DMS153 (cell line): ENCODE measurements at regions not wholly inside any gene's neighbourhood (a gene's known extent, or its start where the extent isn't known, plus 50 kb on each side); places are given as distances from the start of the nearest gene placed in this dataset.

Experiments used
- DNase-seq: peaks from one replicate; lab custom pipeline; 2025; lab: John Stamatoyannopoulos, UW

DNA sequence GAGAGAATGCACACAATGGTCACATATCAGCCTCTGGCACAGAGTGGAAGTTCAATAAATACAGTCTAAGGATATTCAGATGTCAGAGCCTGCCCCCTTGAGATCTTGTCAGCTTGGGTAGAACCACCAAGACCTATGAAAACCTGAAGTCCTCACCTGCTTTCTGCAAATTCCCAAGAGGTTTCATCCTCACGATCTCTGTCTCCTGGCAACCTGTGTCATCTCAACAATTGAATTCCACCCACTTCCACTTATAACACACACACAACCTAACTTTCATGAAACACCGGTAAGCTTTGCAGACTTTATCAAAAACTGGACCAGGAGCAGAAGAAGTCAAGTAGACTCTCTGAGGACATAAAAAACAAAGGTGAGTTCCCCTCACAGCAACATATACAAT lies 151.6 kb upstream of the SLC30A5 start:
- DNase-seq, result no peak

DNA sequence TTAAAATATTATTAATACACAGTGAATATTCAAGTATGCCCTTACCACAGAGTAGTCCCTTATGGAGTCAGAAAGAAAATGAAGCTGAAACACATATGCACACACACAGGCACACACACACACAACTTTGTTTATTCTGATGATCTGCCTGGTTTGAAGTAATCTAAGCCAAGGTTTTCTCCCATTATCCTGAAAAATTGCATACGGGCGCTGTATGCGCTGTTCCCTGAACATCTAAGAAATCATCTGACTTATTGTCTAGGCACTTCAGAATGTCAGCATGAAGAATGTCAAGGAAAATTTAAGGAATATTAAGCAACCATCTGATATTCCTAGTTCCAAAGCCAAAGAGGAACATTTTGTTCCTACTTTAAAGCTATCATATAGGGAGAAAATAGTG lies 147.1 kb upstream of the SLC30A5 start:
- DNase-seq, result no peak

DNA sequence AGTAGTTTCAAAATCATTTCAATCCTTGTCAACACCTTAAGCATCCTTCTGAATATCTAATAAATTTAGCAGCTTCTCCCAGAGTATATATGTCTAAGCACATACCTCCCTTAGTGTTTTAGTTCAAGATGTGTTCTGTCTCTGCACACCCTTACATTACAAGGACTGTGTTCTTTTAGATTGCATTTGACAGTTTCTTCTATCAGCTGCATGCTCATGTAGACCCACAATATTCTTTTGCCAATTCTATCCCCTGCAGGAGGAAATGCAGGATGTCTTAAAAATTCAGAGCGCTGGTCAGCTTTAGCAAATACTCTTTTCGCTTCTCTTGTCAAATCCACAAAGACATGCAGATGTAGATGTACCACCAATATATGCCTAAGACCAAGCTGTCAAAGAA lies 145.8 kb upstream of the SLC30A5 start:
- no peak for DNase-seq

DNA sequence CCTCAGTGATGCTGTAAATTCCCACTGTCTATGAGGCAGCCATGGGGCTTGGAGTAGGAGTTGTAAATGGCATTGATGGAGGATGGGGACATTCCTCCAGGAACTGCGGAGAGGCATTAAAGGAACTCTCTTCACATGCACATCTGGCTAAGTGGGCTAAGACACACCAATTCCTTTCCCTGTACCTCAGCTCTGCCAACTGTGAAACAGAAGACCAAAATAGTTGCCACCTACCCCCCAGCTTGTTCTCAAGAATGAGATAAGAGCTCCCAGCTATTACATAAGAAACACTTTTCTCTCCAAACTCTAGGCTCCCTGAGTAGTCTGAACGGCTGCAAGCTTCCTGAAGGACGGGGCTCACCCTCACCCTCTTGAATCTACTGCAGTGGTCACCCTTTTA lies 144.6 kb upstream of the SLC30A5 start:
- DNase-seq, result no peak

DNA sequence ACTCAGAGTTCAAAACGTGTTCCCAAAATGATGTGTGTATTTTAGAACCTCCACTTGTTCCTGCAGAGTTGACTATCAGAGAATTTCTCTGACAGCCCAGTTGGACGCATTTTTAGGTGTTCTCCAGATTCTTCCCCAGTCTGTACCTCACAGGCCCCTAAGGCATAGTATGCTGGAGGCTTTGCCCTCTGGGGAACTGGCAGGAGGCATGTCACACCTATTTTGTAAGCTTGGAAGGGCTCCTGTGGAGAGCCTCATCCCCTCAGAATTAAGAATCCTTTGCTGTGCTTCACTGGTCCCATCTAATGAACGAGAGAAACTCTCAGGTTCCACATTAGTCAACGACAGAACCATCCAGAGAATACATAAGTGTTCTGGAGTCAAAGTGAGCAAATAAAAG lies 144.1 kb upstream of the SLC30A5 start:
- no peak for DNase-seq

DNA sequence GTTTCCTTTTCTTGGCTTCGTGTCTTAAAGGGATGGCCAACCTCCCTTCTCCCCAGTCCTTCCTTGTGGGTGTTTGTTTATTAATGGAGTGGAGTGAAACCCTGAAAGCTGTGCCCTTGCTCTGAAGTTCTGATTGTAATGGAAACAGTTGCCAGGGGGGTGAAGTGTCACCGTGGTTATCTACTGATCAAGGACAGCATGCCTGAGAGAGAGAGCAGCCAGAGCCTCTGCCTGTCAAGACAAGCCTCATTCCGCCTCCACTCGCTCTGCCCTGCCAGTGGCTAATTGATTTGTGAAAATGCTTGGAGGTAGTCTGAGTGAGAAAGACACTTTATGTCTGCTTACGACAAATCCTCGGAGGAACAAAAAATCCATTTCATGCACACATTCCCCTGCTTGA lies 143.7 kb upstream of the SLC30A5 start:
- DNase-seq, result peak; percentile 23

DNA sequence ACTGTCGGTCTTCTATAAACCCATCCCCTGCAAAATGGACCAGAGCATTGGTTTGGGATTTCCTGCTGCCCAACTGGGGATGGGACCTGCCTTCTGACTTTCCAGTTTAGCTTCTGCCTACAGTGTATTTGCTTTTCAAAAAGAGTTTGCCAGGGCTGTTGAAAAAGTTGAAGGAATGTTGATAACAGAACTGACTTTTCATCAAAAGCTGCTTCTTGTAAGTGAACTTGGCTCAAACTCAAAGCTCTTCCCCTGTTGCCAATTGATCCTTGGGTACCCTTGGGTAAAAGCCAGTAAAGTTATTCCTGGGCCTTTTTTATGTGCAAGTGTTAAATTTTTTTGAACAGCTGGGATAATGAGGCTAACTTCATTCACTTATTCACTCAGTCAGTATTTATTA lies 142.9 kb upstream of the SLC30A5 start:
- DNase-seq, result no peak

DNA sequence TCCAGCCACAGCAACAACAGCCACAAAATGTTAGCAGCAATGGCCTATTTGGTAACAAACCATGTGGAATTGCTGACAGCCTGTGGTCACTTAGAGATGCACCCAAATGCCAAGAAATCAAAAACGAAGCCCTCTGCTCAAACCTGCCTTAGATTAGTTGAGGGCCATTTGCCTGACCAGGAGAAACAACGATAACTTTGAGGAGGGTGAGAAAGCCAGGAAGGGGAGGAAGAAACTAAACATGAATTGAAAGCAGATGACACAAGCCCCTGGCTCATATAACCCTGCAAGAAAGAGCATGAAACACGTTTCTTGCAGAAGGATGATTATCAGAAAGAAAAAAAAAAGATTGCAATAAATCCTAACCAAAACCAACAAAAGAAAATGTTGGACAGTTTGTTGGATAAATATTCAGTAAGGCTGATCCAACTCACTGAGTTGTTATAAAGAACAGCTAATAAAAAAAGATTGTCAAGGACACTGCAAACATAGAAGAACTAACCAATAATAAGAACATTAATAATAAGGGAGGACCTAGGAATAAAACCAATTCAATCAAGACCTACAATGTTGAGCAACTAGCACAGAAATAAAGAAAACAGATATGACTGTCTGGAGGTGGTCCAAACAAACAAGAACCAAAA lies 140.5 kb upstream of the SLC30A5 start:
- DNase-seq, result no peak

DNA sequence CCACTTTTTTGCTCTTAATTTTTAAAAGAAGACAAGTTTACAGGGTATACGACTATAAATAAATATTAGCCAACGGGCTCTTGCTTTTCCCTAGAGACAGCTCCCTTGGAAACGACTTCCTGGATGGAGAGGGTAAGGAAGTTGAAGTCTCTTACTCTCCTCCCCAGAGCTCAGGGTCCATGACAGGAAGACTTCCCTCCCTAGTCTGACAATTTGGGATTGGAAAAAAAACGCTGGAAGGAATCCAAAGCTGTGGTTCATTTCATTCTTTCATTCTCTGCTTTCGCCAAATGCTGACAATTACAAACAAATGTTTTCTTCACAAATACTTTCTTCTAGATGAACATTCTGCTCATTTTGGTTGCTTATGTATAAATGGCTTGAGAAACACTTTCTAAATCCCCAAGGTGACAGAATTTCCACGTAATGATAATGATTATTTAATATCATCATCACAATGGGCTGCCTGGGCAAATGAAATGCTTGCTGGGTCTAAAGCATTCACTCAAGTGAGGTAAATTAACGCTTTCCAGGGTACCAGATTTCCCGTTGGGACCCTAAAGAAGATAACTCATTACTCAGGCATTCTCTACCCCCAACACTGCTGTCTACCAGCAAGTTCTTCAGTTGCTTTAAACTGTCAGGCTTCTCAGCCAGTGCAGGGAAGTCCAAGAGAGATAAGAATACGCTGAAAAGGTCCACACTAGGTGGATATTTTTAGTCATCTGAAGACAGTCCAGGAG lies 139.8 kb upstream of the SLC30A5 start:
- DNase-seq, result no peak

DNA sequence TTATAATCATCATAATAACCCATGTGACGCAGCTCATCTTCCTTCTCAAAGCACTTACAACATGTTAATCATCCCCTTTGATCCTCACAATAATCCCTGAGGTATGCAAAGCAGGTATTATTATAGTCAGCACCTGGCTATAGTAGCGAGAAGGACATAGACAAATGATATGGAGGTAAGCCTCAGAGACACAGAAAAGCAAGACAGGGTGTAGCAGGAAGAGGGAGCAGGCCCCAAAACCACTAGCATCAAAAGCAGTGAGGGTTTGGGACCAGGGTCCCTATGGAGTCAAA lies 139.2 kb upstream of the SLC30A5 start:
- DNase-seq, result no peak

DNA sequence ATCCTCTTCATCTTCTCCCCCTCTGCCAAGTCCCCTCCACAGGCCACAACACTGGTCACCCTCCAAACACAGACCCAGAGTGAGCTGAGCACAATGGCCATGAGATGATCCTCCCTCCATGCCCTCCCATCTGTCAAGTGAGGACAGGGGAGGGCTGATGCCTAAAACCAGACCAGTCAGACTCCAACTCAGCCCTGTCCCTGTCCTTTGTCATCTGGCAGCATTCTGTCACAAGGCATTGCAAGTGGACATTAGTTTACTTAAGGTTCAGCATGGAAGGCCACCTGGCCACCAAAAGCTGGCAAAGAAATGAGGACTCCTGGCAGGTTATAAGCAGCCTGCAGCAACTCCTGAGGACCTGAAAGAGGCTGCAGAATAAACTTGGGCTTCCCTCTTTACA lies 136.2 kb upstream of the SLC30A5 start:
- DNase-seq, result no peak

DNA sequence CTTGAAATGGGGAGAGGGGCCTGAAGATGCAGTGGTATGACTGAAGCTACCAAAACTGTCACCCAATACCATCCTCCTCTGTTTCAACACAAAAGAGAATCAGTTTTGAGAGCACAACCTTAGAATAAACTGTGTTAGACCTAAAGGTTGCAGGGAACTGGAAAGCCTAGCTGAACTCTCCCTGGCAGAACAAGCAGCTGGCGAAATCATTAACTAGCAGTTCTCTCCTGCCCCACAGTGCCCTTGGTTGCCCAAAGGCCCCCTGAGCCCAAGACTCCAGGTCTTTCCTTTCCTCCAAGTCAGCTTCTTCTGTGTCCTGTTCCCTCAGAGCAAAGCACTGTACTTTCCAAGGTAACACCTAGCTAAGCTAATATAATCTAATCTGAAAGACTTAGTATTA lies 135.4 kb upstream of the SLC30A5 start:
- no peak for DNase-seq

DNA sequence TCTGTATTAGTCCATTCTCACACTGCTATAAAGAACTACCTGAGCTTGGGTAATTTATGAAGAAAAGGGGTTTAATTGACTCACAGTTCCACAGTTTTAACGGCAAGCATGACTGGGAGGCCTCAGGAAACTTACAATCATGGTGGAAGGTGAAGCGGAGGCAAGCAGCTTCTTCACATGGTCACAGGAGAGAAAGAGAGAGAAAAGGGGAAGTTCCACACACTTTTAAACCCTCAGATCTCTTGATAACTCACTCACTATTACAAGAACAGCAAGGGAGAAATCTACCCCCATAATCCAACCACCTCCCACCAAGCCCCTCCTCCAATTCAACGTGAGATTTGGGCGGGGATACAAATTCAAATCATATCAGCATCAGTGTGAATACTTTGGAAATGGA lies 133.4 kb upstream of the SLC30A5 start:
- no peak for DNase-seq

DNA sequence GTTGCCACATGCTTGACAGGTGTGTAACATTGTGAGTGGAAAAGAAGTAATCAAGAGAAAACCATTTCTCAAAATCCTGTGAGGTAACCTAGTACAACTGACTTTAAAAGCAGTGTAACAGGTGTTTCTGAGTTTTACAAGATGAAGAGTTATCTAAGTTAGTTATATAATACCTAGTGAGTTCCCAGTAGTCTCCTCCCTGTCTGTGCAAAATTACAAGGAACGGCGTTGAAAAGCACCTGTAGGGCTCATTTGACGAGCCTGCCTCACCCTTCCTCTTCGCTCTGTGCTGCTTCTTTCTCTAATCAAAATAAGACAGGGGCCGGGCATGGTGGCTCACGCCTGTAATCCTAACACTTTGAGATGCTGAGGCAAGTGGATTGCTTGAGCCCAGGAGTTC lies 132.9 kb upstream of the SLC30A5 start:
- no peak for DNase-seq

DNA sequence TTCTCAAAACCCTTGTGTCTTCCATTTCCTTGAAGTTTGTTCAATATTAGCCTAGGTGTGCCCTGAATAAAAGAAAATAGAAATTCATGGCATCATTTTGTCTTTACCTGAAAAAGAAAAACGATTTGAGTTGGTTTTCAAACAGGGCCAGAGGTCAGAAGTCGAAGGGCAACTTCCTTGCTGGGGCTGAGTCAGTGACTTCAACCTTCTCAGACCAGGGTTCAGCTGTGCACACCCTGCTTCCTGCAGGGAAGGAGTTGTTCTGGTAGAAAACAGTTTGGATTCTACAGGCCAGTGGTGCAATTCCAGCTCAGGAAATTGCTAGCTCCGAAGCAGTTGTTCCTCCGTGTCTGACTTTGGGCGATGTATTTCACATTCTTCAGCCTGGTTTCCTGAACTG lies 132.1 kb upstream of the SLC30A5 start:
- no peak for DNase-seq

DNA sequence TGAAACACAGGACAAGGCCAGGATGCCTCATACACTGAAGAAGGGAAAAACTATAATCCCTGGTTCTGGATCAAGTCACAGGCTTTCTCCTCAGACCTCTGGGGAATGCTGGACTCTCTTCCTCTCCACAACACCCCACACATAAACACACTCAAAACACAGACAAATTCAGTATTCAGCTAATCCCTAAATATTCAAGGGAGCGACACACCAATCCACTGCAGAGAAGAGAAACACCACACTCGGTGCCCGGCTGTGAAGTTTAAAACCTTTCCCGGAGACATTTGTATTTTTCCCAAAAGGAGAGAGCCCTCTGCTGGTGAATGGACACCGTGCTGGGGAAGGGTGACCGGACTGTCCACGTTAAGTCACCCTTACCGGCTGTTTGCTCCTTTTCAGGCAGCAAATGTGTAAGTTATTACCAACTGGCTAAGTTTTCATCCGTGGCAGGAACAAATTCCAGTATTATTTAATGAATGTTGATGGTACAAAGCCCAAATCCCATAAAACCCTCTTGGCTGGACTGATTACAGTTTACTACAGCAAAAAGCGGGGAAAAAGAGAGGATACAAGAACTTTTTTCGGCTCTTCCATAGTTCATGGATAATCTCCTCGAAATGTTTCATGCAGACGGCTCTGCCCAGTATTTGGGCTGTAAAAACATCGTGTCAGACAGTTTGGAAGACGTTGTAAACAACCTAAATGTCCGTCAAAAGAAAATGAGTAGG lies 130.9 kb upstream of the SLC30A5 start:
- no peak for DNase-seq

DNA sequence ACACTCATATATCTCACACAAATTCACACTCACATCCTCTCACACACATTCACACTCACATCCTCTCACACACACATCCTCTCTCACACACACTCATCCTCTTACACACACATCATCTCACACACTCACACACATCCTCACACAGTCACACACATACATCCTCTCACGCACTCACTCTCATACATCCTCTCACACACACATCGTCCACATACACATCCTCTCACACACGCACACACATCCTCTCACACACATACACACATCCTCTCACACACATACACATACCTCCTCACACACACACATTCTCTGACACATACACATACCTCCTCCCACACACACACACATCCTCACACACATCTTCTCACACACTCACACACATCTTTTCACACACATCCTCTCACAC lies 129.1 kb upstream of the SLC30A5 start:
- no peak for DNase-seq

DNA sequence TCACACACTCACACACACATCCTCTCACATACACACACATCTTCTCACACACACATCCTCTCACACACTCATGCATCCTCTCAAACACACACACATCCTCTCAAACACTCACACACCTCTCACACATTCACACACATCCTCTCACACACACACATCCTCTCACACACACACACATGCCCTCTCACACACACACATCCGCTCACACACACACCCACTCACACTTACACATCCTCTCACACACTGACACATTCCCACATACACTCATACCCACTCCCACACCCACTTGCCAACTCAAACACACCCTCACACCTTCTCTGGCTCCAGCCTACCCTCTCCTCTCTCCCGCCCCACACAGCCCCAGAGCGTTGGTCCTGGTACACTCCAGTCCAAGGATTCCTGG lies 127.9 kb upstream of the SLC30A5 start:
- DNase-seq, result no peak

DNA sequence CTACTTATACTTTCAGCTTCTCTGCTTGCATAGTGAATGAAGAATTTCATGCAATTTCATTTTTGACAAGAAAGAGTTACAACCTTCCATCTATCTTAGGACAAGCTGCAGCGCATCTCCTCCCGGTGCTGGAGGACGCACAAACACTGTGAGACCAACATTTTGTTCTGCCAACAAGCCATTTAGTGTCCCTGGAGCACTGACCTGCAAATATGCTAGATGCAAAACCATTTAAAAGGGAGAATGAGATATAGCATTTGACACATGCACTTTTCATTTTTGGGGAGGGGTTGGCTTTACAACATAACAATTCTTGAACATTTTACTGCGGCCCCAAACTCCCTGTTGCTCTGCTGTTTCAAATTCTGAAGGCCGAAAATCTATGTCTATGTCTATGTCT lies 127.2 kb upstream of the SLC30A5 start:
- DNase-seq, result no peak

DNA sequence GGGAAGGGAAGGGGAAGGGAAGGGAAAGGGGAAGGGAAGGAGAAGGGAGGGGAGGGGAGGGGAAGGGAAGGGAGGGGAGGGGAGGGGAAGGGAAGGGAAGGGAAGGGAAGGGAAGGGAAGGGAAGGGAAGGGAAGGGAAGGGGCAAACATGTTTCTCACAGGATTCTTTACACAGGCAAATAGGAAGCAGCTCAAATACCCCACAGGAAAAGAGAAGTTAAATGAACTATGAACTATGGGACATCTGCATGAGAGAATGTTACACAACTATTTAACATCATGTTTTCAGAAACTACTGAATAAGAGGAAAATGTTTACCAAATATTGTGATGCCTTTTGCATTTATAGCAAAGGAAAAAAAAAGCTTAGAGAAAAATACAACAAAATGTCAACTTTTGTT lies 125.4 kb upstream of the SLC30A5 start:
- DNase-seq, result no peak

DNA sequence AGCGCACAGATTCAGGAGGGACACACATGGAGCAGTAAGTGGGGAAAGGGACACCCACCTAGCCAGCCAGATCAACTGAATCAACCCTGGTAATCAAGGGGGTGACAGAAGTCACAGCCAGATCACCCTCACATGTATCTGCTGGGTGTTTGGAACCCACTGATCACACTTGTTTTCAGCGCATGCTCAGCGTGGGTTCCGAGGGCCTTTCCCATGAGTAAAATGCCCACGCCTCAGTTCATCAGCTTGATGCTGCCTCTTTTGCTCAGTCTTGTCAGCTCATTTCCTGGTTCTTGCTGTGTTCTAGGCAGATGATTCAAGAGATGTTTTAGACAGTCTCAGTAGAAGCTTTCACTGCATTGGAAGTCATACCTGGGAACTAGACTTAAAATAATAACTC lies 123.2 kb upstream of the SLC30A5 start:
- DNase-seq, result no peak

DNA sequence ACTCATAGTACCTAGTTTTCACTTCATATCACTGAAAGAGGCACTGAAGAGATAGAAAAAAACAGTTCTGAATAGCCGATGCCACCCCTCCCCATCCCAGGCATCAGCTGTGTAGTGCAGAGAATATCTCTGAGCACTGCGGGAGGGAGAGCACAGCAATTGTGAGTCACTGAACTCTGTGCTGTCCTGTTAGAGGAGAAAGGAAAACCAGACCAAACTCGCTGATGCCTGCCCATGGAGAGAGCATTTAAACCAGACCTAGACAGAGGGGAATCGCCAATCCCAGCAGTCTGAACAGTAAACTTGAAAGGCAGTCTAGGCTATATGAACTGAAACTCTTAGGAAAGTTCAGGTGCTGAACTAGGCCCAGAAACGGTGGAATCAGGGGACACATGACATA lies 120.1 kb upstream of the SLC30A5 start:
- no peak for DNase-seq

DNA sequence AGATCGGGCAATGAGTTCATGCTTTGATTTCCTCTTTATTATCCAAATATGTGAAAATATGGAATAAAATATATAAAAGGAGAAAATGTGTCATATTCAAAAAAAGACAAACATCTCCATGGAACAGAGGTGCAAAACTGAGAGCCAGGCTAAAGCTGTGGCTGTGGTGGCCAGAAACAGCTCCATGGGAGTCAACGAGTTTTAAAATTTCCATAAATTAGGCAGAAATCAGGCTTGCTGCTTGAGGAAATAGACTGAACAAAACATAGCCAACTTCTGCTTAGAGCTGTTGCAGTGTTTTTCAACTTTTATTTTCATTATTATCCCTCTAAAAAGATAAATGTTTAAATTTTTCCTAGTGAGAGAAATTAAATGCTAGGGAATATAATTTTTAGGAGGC lies 110.8 kb upstream of the SLC30A5 start:
- no peak for DNase-seq

DNA sequence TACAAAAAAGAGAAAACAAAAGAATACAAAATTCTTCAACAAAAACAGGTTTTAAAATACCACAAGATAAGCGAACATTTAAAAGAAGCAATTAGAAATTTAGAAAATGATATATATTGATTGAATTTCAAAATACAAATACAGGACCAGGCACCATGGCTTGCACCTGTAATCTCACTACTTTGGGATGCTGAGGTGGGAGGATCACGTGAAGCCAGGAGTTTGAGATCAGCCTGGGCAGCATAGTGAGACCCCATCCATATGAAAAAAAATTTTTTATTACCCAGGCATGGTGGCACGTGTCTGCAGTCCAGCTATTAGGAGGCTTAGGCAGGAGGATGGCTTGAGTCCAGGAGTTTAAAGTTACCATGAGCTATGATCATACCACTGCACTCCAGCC lies 109.9 kb upstream of the SLC30A5 start:
- DNase-seq, result no peak
